CD4-positive, alpha-beta memory T cell (primary cell): ENCODE measurements at regions not wholly inside any gene's neighbourhood (a gene's known extent, or its start where the extent isn't known, plus 50 kb on each side); places are given as distances from the start of the nearest gene placed in this dataset.

Experiments
- CTCF ChIA-PET: fragments of 350-600 bp; sonication (Branson Sonifier 250); formaldehyde crosslinking; loops from one replicate; lab custom pipeline; 2021; ENCODE audit warnings: inconsistent platforms; ENCODE audit not compliant: partially characterized antibody; lab: Charles Lee
- POLR2A ChIA-PET: fragments of 350-600 bp; sonication (Branson Sonifier 250); formaldehyde crosslinking; loops from one replicate; lab custom pipeline; 2021; ENCODE audit not compliant: partially characterized antibody; lab: Charles Lee
- DNase-seq, 5 donors: peaks; one replicate each; pipeline versions ENCODE4 v3.0.0 to v3.0.0-alpha.2; 2020 to 2022; ENCODE audit warnings: mixed read lengths in 1 of 5
- H3K27ac ChIP-seq: one replicate; pipeline ENCODE4 v1.7.0; 2013; ENCODE audit warnings: low read depth, low read length
- H3K27me3 ChIP-seq: 2 replicates; pipeline ENCODE4 v1.7.0; 2013; ENCODE audit warnings: mild to moderate bottlenecking, low read length, moderate library complexity; ENCODE audit not compliant: insufficient read depth
- H3K36me3 ChIP-seq: 2 replicates; pipeline ENCODE4 v1.7.0; 2013; ENCODE audit warnings: mild to moderate bottlenecking, low read length, moderate library complexity; ENCODE audit not compliant: insufficient read depth
- H3K4me1 ChIP-seq: 2 replicates; pipeline ENCODE4 v1.7.0; 2013; ENCODE audit warnings: mild to moderate bottlenecking, low read length, moderate library complexity; ENCODE audit not compliant: insufficient read depth
- H3K4me3 ChIP-seq, 2 donors: one replicate each; pipeline ENCODE4 v1.7.0; 2013; ENCODE audit warnings: low read length in 2 of 2, mild to moderate bottlenecking in 1 of 2
- H3K9me3 ChIP-seq, 2 donors: one replicate each; pipeline ENCODE4 v1.7.0; 2013; ENCODE audit warnings: low read length in 2 of 2, control low read depth in 1 of 2; ENCODE audit not compliant: control insufficient read depth in 1 of 2
- H3K27ac Mint-ChIP-seq, 7 donors: one replicate each; pipeline ENCODE4 v1.8.0; 2020 to 2021; ENCODE audit warnings: mixed read lengths in 7 of 7, mild to moderate bottlenecking in 6 of 7, inconsistent platforms in 3 of 7, moderate library complexity in 3 of 7
- H3K27me3 Mint-ChIP-seq, 2 donors: one replicate each; pipeline ENCODE4 v1.8.0; 2020 to 2021; ENCODE audit warnings: mixed read lengths in 2 of 2
- H3K36me3 Mint-ChIP-seq, 2 donors: one replicate each; pipeline ENCODE4 v1.8.0; 2020 to 2021; ENCODE audit warnings: mixed read lengths in 2 of 2, inconsistent platforms in 1 of 2, mild to moderate bottlenecking in 1 of 2
- H3K4me1 Mint-ChIP-seq, 4 donors: one replicate each; pipeline ENCODE4 v1.8.0; 2020 to 2021; ENCODE audit warnings: mixed read lengths in 4 of 4, mild to moderate bottlenecking in 1 of 4
- H3K4me3 Mint-ChIP-seq, 8 donors: one replicate each; pipeline ENCODE4 v1.8.0; 2020 to 2021; ENCODE audit warnings: mixed read lengths in 8 of 8, mild to moderate bottlenecking in 7 of 8, moderate library complexity in 6 of 8, inconsistent platforms in 3 of 8
- H3K9me3 Mint-ChIP-seq, 8 donors: one replicate each; pipeline ENCODE4 v1.8.0; 2020 to 2021; ENCODE audit warnings: mixed read lengths in 8 of 8, mild to moderate bottlenecking in 5 of 8, inconsistent platforms in 3 of 8, moderate library complexity in 1 of 8
- intact Hi-C: fragments of 100-400 bp; cut with micrococcal nuclease; formaldehyde crosslinking; loops from one replicate; pipeline ENCODE4 v1.15.1; 2023

DNA sequence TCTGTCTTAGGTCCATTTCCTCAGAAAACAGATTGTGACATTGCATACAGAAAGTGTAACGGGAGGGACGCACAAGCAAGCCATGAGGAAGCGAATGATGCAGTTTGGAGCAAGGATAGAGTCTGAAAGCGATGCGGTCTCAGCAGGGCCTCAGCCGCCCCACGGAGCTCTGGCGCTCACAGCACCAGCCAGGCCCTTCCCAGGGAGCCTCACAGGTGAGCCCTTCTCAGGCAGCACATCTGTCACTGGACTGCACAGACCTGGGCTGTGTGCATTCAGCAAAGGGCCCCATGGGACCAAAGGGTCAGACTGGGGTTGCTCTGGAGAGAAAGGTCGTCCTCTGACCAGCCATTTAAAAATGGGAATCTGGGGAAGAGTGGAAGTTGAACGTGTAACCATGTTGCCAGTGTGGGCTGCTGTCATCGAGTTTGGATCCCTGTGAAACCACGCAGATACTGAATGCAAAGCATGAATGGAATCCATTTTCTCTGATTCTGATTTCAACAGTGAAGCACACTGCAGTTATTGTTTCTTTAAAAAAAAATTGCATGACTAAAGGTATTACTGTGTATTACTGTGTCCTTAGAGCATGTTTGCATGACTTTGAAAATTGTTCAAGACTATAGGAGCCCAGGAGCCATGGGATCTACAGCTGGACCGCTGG is 350.0 kb upstream of the AKR1E2 start:
- intact Hi-C loops = no loop called here
- peaks cover 11 to 28% (median 16%) of the 10 kb centered on the region in 4 donors for H3K4me1 Mint-ChIP-seq
- ChIA-PET CTCF (no interaction called here), POLR2A (no interaction called here)
- Histone ChIP-seq H3K4me3 (no peak overlapping the region), H3K27ac (no peak overlapping the region), H3K27me3 (no peaks in the 10 kb centered on the region), H3K36me3 (no peaks in the 10 kb centered on the region), H3K9me3 (no peaks in the 10 kb centered on the region), H3K4me1 (peaks cover 8% of the 10 kb centered on the region)
- H3K36me3 Mint-ChIP-seq = no peaks in the 10 kb centered on the region
- no peak overlapping the region for H3K4me3 Mint-ChIP-seq
- H3K27me3 Mint-ChIP-seq = peaks cover 0 to 4% of the 10 kb centered on the region in 2 donors
- peaks cover 0 to 4% (median 2%) of the 10 kb centered on the region in 8 donors for H3K9me3 Mint-ChIP-seq
- H3K27ac Mint-ChIP-seq = no peak overlapping the region
- no peak for DNase-seq

DNA sequence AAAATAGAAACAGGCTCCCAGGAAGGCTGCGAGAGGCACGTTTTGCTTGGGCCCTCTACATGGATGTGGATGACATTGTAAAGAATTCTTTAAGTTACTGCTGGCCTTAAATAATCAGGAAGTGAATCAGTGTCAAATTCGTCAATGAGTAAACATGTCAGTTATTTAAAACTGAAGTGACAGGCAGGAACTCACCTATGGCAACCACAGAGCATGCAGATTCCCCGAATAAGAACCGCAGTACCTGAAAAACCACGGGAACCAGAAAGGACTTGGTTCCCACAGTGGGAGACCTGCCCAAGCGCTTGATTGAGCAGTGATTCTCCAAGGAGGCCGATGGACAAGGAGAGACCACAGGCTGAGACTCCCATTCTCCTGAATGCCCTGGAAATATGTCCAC is 351.2 kb upstream of the AKR1E2 start:
- Histone ChIP-seq H3K27ac (no peak overlapping the region), H3K9me3 (no peaks in the 10 kb centered on the region), H3K36me3 (no peaks in the 10 kb centered on the region), H3K4me3 (no peak overlapping the region), H3K4me1 (peaks cover 8% of the 10 kb centered on the region), H3K27me3 (no peaks in the 10 kb centered on the region)
- intact Hi-C loops = no loop called here
- Mint-ChIP-seq H3K27ac (peak overlapping the region in 4 of 7 donors; percentile 31 to 77 (median 46)), H3K9me3 (peaks cover 0 to 4% (median 2%) of the 10 kb centered on the region in 8 donors), H3K36me3 (no peaks in the 10 kb centered on the region), H3K27me3 (peaks cover 0 to 4% of the 10 kb centered on the region in 2 donors), H3K4me1 (peaks cover 11 to 28% (median 16%) of the 10 kb centered on the region in 4 donors), H3K4me3 (peak overlapping the region in 3 of 8 donors; percentile 3 to 15 (median 5))
- CTCF ChIA-PET = no interaction called here
- POLR2A ChIA-PET = no interaction called here
- DNase-seq = no peak

DNA sequence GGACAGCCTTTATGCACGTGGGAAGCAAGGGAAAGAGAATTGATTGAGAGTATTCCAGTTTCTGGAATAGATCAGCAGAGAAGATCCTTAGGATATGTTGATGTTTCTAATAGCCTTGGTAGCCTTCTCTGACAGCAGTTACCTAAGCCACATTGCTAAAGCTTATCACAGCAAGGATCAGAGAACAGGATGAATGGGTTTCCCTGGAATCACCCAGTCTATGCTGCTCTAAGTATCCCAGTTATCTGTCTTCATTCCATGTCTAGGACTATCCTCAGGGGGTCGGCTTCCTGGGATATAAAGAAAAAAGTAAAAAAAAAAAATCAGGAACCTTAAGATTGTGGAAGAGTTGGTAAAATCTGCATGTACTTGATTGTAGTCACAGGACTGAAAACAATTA is 352.0 kb upstream of the AKR1E2 start:
- Mint-ChIP-seq H3K9me3 (no peaks in the 10 kb centered on the region), H3K27me3 (peaks cover 0 to 4% of the 10 kb centered on the region in 2 donors)
- intact Hi-C loops = no loop called here

DNA sequence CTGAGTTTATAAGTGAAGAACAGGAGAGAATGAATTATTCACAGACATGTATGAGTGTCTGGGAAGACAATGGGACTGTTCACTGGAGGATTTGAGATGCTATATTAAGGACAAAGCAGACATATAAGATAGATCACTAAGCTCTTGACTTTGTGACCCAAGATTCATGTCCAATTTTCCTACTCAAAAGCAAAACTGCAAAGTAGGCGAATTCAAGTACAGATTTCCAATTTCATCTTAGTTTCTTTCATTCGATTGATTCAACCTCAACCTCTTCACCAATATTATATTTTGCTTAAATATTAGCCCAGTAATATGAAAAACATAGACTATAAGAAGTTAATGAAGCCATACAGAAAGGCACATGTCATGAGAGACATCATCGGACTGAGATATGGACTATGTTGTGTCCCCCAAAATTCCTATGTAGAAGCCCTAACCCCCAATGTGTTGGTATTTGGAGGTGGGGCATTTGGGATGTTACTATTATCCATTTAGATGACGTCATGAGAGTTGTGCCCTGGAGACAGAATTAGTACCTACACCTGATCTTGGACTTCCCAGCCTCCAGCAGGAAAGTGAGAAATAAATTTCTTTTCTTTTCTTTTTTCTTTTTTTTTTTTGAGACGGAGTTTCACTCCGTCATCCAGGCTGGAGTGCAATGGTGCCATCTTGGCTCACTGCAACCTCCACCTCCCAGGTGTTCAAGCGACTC is 353.7 kb upstream of the AKR1E2 start:
- intact Hi-C loops = no loop called here
- Mint-ChIP-seq H3K27me3 (peaks cover 0 to 8% of the 10 kb centered on the region in 2 donors), H3K27ac (no peak overlapping the region), H3K4me3 (no peak overlapping the region), H3K4me1 (peaks cover 11 to 28% (median 15%) of the 10 kb centered on the region in 4 donors), H3K36me3 (no peaks in the 10 kb centered on the region), H3K9me3 (peaks cover 0 to 2% (median 0%) of the 10 kb centered on the region in 8 donors)
- CTCF ChIA-PET = no interaction called here
- POLR2A ChIA-PET = no interaction called here
- no peak for DNase-seq
- no peak overlapping the region for H3K4me3 ChIP-seq
- no peaks in the 10 kb centered on the region for H3K9me3 ChIP-seq
- H3K27me3 ChIP-seq = no peaks in the 10 kb centered on the region
- H3K4me1 ChIP-seq = peaks cover 8% of the 10 kb centered on the region
- H3K27ac ChIP-seq = no peak overlapping the region
- no peaks in the 10 kb centered on the region for H3K36me3 ChIP-seq

More for the DNA sequence above, 352.0 kb upstream of the AKR1E2 start:
- Histone ChIP-seq H3K36me3 (no peaks in the 10 kb centered on the region), H3K9me3 (no peaks in the 10 kb centered on the region), H3K27ac (no peak overlapping the region), H3K27me3 (no peaks in the 10 kb centered on the region), H3K4me3 (no peak overlapping the region), H3K4me1 (peaks cover 8% of the 10 kb centered on the region)
- no peak for DNase-seq
- H3K36me3 Mint-ChIP-seq = no peaks in the 10 kb centered on the region
- ChIA-PET CTCF (no interaction called here), POLR2A (no interaction called here)
- no peak overlapping the region for H3K4me3 Mint-ChIP-seq
- peaks cover 11 to 28% (median 16%) of the 10 kb centered on the region in 4 donors for H3K4me1 Mint-ChIP-seq
- peak overlapping the region in 2 of 7 donors; percentile 0 to 52 for H3K27ac Mint-ChIP-seq

DNA sequence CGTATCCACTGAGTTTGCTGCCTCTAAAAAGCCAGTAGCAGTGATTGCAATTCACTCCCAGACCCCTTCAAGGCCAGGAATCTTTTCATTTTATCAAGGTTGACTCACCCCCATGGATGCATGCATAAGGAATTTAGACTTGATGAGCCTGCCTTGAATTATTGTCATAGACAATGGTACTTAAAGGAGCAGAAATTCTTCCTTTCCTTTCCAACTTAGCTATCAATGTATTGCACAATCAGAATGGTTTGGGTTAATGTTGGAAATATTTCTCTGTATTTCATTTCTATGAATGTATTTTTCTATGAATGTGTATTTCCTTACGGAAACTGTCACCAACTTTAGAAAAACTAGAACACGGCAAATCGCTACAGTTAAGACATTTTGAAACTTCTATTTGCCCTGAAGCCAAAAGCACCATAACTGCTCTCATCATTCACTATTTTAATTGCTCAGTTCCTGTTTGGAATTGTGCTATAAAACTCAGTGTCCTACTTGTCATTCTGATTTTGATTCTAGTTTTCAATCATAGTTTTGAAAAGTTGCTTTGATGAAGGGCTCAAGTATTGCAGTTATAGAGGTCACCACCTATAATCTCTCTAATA is 355.7 kb upstream of the AKR1E2 start:
- Mint-ChIP-seq H3K27ac (no peak overlapping the region), H3K36me3 (no peaks in the 10 kb centered on the region), H3K9me3 (peaks cover 0 to 4% (median 0%) of the 10 kb centered on the region in 8 donors), H3K4me3 (no peak overlapping the region), H3K27me3 (peaks cover 2 to 9% of the 10 kb centered on the region in 2 donors), H3K4me1 (peaks cover 11 to 23% (median 15%) of the 10 kb centered on the region in 4 donors)
- intact Hi-C loops = no loop called here
- H3K4me1 ChIP-seq = peaks cover 8% of the 10 kb centered on the region
- H3K9me3 ChIP-seq = no peaks in the 10 kb centered on the region
- no peaks in the 10 kb centered on the region for H3K27me3 ChIP-seq
- ChIA-PET CTCF (no interaction called here), POLR2A (no interaction called here)
- H3K36me3 ChIP-seq = no peaks in the 10 kb centered on the region
- H3K27ac ChIP-seq = no peak overlapping the region
- no peak overlapping the region for H3K4me3 ChIP-seq
- DNase-seq = no peak

DNA sequence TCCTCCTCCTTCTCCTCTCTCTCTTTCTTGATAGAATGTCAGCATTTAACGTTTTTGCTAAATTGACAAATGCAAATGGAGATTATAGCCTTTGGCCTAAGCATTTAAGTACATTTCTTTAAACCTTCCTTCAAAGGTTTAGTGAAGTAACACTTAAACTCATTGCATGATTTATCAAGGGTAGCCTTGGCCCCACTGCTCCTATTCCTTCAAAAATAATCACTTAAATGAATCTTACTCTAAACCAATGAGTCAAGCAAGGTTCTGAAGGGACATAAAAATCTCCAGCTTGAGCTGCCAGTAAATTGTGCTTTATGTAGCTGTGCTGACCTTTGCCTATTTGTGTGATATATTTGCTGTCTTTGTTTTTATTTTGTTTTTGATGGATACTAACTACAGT is 358.5 kb upstream of the AKR1E2 start:
- no peak for DNase-seq
- Mint-ChIP-seq H3K27me3 (peaks cover 2 to 9% of the 10 kb centered on the region in 2 donors), H3K4me3 (no peak overlapping the region), H3K27ac (no peak overlapping the region), H3K9me3 (peaks cover 0 to 6% (median 1%) of the 10 kb centered on the region in 8 donors), H3K4me1 (peaks cover 0 to 3% (median under 1%) of the 10 kb centered on the region in 4 donors), H3K36me3 (no peaks in the 10 kb centered on the region)
- CTCF ChIA-PET = no interaction called here
- no peaks in the 10 kb centered on the region for H3K27me3 ChIP-seq
- H3K4me1 ChIP-seq = no peaks in the 10 kb centered on the region
- no peaks in the 10 kb centered on the region for H3K36me3 ChIP-seq
- no peaks in the 10 kb centered on the region for H3K9me3 ChIP-seq
- intact Hi-C loops = no loop called here
- H3K4me3 ChIP-seq = no peak overlapping the region
- POLR2A ChIA-PET = no interaction called here
- H3K27ac ChIP-seq = no peak overlapping the region

DNA sequence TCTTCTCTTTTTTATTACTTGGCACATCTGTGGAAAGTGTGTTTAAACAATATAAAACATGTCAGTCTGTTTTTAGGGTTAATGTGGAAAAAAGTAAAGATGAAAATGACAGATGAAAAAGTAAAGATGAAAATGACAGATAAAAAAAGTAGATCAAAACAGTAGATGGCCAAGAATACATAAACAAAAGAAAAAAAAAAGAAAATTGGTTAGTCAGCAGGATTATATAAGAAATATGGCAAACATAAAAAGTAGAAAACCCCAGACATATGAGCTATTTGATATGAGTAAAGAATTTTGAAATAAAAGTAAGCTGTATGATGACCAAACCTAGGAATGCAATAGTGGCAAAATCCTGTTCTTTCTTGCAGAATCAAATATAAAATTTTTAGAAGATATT is 365.7 kb upstream of the AKR1E2 start:
- Mint-ChIP-seq H3K9me3 (peaks cover 0 to 3% (median 0%) of the 10 kb centered on the region in 8 donors), H3K27ac (no peak overlapping the region), H3K36me3 (no peaks in the 10 kb centered on the region), H3K27me3 (no peaks in the 10 kb centered on the region), H3K4me1 (peaks cover 0 to 5% (median under 1%) of the 10 kb centered on the region in 4 donors), H3K4me3 (no peak overlapping the region)
- CTCF ChIA-PET = no interaction called here
- Histone ChIP-seq H3K9me3 (no peaks in the 10 kb centered on the region), H3K36me3 (no peaks in the 10 kb centered on the region), H3K27me3 (no peaks in the 10 kb centered on the region), H3K4me3 (no peak overlapping the region), H3K4me1 (no peaks in the 10 kb centered on the region), H3K27ac (no peak overlapping the region)
- POLR2A ChIA-PET = no interaction called here
- intact Hi-C loops = no loop called here
- no peak for DNase-seq
